Left lung (tissue), 4 donors: ENCODE measurements at regions not wholly inside any gene's neighbourhood (a gene's known extent, or its start where the extent isn't known, plus 50 kb on each side); places are given as distances from the start of the nearest gene placed in this dataset.

Experiments
- ATAC-seq: fragments of 200-7000 bp; cut with Tn5 transposase; one replicate; pipeline ENCODE4 v1.9.1; 2020; ENCODE audit warnings: moderate library complexity
- DNase-seq, 4 donors: peaks; one replicate each; pipeline ENCODE4 v3.0.0-alpha.2; 2013 to 2020
- H3K27ac ChIP-seq, 2 donors: fragments of 200-600 bp; sonication (generic) in 1 of 2; one replicate each; pipeline versions ENCODE4 v1.5.0 to v1.8.0; 2020 to 2021
- H3K27me3 ChIP-seq, 2 donors: fragments of 200-600 bp; sonication (generic) in 1 of 2; one replicate each; pipeline versions ENCODE4 v1.5.0 to v1.8.0; 2020 to 2021
- H3K36me3 ChIP-seq, 2 donors: fragments of 200-600 bp; sonication (generic) in 1 of 2; one replicate each; pipeline versions ENCODE4 v1.5.0 to v1.8.0; 2020 to 2021
- H3K4me1 ChIP-seq, 2 donors: fragments of 200-600 bp; one replicate each; pipeline ENCODE4 v1.8.0; 2021
- H3K4me3 ChIP-seq, 2 donors: fragments of 200-600 bp; sonication (generic) in 1 of 2; one replicate each; pipeline versions ENCODE4 v1.5.0 to v1.8.0; 2020 to 2021; ENCODE audit warnings: mild to moderate bottlenecking in 1 of 2
- H3K9me3 ChIP-seq, 2 donors: fragments of 200-600 bp; sonication (generic) in 1 of 2; one replicate each; pipeline versions ENCODE4 v1.5.0 to v1.8.0; 2020 to 2021
- CTCF ChIP-seq, 2 donors: fragments of 200-600 bp; sonication (generic) in 1 of 2; IDR thresholded peaks; one replicate each; pipeline versions ENCODE4 v1.5.0 to v1.8.0; 2021; ENCODE audit warnings: antibody characterized with exemption in 2 of 2
- intact Hi-C, 2 donors: fragments of 100-400 bp; cut with DNase I; formaldehyde crosslinking; loops; one replicate each; pipeline versions ENCODE4 v1.11.2 to v1.14.2; 2022
- donor health status: DM: no; HTN: yes; CAD: no.
- donor health status: DM: no; HTN: no; CAD: no.

GRCh38 chr4:167555338-167556022 lies 321.2 kb upstream of the SPOCK3 start:
- H3K27ac ChIP-seq: no peak overlapping the region
- H3K27me3 ChIP-seq: no peaks in the 10 kb centered on the region
- ATAC-seq (no peak), DNase-seq (peak in 1 of 4 donors; percentile 10)
- intact Hi-C loops: no loop called here
- no peak overlapping the region for H3K4me3 ChIP-seq
- H3K36me3 ChIP-seq: no peaks in the 10 kb centered on the region
- peaks cover 0 to 10% of the 10 kb centered on the region in 2 donors for H3K9me3 ChIP-seq
- no peak for TF ChIP-seq CTCF (IDR thresholded peaks at IDR 0.05)
- H3K4me1 ChIP-seq: no peaks in the 10 kb centered on the region

- no peak for TF ChIP-seq CTCF (IDR thresholded peaks at IDR 0.05)
- H3K4me1 ChIP-seq: no peaks in the 10 kb centered on the region
- no peak overlapping the region for H3K4me3 ChIP-seq
- no peak for ATAC-seq
- intact Hi-C loops: no loop called here
- no peaks in the 10 kb centered on the region for H3K36me3 ChIP-seq
- no peak overlapping the region for H3K27ac ChIP-seq
- DNase-seq: no peak
- H3K9me3 ChIP-seq: peaks cover 0 to 58% of the 10 kb centered on the region in 2 donors
- H3K27me3 ChIP-seq: no peaks in the 10 kb centered on the region
Measured at GRCh38 chr4:167578906-167579305, 344.6 kb upstream of the SPOCK3 start.

- no peak for TF ChIP-seq CTCF (IDR thresholded peaks at IDR 0.05)
- no peaks in the 10 kb centered on the region for H3K4me1 ChIP-seq
- DNase-seq: peak in 1 of 4 donors; percentile 71
- intact Hi-C loops: no loop called here
- H3K4me3 ChIP-seq: no peak overlapping the region
- no peak overlapping the region for H3K27ac ChIP-seq
- no peaks in the 10 kb centered on the region for H3K27me3 ChIP-seq
- H3K36me3 ChIP-seq: no peaks in the 10 kb centered on the region
- ATAC-seq: no peak
- H3K9me3 ChIP-seq: peaks cover 0 to 58% of the 10 kb centered on the region in 2 donors
Measured at GRCh38 chr4:167581449-167581965, 347.2 kb upstream of the SPOCK3 start.

- Histone ChIP-seq H3K9me3 (peaks cover 0 to 14% of the 10 kb centered on the region in 2 donors), H3K4me1 (no peaks in the 10 kb centered on the region), H3K4me3 (no peak overlapping the region), H3K36me3 (no peaks in the 10 kb centered on the region), H3K27ac (no peak overlapping the region), H3K27me3 (no peaks in the 10 kb centered on the region)
- DNase-seq: no peak
- intact Hi-C loops: no loop called here
- TF ChIP-seq CTCF (IDR thresholded peaks at IDR 0.05): no peak
- no peak for ATAC-seq
Measured at GRCh38 chr4:167587361-167587760, 353.1 kb upstream of the SPOCK3 start.

- H3K27me3 ChIP-seq: no peaks in the 10 kb centered on the region
- intact Hi-C loops: no loop called here
- H3K36me3 ChIP-seq: no peaks in the 10 kb centered on the region
- H3K4me1 ChIP-seq: no peaks in the 10 kb centered on the region
- no peaks in the 10 kb centered on the region for H3K9me3 ChIP-seq
- ATAC-seq (no peak), DNase-seq (no peak)
- no peak overlapping the region for H3K27ac ChIP-seq
- no peak overlapping the region for H3K4me3 ChIP-seq
- TF ChIP-seq CTCF (IDR thresholded peaks at IDR 0.05): no peak
Measured at GRCh38 chr4:167595898-167596297, 361.6 kb upstream of the SPOCK3 start.
